ENCODE measurements at regions not wholly inside any gene's neighbourhood (a gene's known extent, or its start where the extent isn't known, plus 50 kb on each side); places are given as distances from the start of the nearest gene placed in this dataset.

DNA sequence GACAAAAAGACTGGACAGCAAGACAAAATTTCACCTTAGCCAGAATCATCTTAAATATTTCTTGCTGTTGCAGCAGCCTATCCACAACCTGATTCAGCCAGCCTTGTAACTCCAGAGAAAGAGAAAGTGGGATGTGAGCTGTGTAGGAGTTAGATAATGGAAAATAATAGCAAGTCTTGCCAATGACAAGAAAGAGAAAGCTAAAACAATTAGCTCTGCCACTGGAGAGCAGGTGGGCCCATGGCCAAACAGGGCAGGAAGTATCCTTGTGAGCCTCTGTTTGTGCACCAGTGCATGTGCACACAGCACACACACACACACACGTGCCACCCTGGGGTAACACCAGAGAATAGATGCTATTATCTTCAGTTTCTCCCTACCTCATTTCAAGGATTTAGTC, 106.0 kb upstream of the CCDC196 start:
- no peak for DNase-seq

DNA sequence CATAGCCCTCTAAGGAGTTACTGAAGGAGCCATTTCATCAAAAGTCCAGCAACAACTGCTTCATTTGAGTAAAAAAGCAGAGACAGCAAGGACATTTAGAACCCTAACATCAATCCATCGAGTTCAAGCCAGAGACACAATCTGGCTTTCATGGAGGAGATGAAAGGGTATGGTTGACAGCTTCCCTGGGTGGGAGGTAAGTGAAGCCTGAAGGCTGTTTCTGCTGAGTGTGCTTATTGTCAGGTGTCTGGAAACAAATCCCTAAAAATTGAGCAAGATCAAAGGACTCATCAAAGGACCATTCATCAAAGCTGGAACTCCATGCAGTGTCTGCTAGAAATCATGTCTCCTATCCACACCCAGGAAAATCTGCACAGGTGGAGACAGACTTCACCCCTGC, 104.4 kb upstream of the CCDC196 start:
- DNase-seq = no peak

DNA sequence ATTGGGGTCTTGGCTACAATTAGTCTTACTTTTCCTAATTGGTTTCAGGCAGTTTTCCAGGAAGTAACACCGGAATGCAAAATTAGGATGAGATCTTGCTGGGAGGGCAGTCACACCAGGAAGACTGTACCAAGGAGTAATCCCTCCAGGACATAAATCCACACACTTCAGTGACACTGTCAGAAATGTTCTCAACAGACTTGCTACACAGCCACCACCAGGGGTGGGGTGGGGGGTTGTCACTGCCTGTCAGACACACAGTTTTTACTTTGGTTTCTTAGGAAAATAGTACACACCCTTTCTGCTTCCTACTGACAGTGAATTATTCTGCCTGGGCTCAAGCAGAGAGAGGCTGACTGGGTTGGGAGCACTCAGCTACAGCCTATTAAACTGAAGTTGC, 102.9 kb upstream of the CCDC196 start:
- no peak for DNase-seq

DNA sequence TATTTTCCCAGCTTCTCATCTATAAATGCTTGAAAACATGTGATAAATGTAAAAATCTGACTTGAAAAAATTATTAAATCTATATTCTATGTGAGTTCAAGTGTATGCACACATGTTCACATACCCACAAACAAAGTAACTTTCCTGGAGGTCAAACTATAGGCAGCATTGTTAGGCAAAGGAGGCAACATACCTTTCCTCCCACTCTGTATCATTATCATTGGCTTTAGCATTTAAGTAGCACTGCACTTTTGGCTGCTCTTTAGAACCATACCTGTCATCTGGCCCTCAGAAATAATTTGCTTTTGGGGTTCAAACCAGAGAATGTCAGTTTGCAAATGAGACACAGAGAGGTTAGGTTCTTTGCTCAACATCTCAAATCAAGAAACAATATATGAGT, 102.4 kb upstream of the CCDC196 start:
- DNase-seq = no peak

DNA sequence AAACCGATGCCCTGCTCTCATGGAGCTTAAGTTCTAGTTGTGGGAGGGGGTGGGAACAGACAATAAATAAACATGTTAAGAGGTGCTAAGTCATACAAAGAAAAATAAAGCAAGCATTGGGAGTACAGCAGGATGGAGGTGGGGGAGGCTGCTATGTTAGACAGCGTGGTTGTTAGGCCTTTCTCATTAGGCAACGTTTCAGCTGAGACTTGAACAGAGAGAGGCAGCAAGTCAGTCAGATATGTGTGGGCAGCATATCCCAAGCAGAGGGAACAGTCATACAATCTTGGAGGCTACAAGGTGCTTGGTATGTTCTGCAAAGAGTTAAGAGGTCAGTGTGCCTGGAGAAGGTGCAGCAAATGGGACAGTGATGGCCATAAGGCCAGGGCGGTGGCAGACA, 97.7 kb upstream of the CCDC196 start:
- DNase-seq = no peak

DNA sequence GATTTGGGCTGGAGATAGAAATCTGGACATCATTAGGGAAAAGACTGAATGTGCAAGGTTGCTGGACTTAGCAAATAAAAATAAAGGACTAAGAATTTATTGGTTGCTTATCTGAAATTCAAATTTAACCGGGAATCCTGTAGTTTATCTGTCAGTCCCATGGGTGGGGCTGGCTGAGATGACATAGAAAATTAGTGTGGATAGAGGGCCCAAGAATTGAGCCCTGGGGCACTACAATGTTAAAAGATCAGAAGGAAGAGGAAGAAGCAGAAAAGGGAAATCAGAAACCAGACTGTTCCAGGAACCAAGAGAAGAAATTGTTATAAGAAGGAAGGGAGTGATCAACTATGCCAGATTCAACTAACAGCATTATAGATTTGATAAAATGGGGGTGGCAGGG, 96.7 kb upstream of the CCDC196 start:
- DNase-seq = no peak

DNA sequence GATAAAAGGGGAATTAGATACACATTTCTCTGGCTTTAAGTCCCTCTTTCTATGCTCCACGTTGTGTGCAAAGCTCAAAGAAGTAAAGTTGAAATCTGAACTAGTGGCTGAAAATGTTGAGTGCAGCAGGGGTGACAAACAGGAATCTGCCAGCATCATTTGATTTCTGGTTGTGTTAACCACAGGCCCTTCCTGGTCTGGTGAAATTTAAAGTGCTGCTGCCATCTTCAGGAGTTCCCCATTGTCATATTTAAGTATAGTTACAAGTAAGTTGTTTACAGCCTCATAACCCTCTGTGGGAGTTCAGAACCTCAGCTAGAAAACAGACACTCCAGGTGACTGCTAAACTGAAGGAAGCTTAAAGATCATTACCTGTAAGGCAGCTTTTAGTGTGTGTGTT, 90.9 kb upstream of the CCDC196 start:
- no peak for DNase-seq

DNA sequence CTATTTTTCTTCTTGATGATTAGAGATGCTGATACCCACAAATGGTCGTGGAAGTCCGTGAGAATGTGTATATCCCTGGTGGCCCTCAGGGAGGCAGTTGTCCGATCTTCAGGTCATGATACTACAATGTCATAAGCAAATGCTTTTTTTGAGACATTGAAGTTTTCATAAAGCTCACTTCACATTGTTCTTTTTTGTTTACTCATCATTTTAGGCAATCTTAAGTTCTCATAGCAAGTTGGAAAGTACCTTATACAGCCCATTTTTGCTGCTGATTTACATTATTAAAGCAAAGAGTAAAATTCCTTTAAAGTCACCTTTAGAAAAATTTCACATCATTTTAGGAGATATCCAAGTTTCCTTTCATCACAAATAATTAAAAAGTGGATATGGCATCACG, 90.0 kb upstream of the CCDC196 start:
- no peak for DNase-seq

DNA sequence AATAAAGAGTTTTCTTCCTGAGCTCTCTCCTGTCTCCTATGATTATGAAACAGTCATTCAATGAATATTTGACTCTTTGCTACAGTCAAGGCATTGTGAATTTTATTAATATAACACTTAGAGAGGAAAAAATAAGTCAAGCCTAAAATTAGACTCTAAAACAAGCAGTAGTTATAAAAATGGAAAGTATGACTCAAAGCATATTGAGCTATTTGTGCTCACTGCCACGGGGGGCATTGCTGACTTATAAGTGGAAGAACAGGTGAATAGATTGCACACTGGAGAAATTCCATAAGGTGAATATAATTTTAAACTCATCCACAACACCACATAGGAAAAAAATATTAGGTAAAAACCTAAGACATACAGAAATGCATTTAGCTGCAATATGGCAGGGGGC, 87.7 kb upstream of the CCDC196 start:
- DNase-seq = no peak

DNA sequence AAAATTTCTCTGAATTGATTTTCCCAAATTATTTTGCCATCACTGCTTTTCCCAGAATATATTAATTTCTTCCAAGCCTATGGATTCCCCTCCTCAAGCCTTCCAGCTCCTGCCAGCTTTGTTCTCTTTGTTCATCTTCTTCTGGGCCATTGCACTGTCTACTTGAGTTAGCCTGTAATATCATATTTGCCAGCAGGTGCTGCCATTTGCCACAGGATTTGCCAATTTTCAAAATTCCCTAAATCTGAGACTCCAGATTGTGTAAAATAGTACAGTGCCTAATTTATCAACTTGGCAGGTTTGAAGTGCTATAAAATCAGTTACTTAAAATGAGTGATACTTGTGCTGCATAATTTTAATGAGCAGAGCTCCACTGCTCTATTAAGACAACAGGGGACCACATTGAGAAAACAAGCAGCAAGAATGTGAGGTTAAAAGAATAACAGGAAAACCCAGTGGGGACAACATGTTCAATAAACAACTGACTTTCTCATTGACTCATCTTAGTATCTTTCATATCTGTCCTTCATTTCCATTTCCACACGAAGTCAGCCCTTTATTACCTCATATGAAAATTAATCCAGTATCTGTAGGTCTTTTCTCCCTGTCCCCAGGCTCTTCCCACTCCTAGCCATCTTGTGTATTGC, 84.6 kb upstream of the CCDC196 start:
- no peak for DNase-seq

DNA sequence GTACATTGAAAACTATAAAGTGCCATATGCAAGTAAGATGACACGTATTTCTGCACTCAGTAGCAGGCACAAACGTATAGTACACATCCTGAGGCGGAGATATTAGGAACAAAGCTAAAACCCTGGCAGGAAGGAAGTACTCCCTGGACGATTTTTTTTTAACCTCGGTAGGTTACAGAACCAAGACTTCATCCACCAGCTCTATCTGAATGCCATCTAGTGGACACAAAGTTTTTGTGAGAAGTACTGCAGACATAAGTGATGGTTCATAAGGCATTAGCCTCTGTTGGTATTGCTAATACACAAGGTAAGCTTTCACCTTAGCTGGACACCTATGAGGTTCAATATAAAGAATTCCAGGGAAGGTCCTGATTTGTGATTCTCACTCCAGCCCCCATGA, 83.0 kb upstream of the CCDC196 start:
- DNase-seq = no peak

DNA sequence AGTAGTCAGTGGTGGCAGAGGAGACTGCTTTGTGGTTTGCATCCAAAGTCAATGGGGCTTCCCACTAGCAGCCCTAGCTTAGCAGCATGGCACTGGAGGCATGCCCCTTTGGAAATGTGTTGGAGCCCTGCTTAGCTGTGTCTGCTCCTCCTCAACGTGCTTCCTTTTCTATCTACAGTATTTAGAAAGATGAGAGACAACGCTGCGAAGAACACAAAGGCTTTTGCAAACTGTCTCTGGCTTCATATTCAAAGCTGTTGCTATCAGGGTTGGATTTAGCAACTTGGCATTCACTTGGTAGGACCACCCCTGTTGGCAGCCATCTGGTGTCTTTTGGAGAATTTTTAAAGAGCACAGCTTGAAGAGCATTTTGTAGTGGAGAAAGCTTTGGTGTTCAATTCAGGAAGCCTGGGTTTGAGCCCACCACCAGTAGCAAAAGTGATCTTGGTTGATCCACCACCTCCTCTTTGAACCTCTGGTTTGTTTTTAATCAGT, 82.1 kb upstream of the CCDC196 start:
- DNase-seq = no peak

DNA sequence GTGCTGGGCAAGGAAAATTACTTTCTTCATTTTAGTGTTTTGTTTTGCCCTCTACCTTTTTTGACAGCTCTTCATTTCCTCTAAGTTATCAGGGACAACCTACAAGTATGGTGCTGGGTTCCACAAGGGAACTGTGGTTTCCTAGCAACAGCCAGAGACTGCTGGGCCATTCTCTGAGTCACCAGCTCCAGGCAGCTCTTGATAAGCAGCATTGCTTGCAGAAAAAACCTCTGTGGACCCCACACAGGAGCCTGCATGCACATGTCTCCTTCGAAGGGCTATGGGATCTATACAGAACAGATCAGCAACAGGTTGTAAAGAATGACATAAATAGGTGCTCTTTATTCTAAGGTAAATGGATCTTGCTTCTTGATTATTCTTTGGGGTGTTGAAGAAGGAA, 81.0 kb upstream of the CCDC196 start:
- DNase-seq = no peak

DNA sequence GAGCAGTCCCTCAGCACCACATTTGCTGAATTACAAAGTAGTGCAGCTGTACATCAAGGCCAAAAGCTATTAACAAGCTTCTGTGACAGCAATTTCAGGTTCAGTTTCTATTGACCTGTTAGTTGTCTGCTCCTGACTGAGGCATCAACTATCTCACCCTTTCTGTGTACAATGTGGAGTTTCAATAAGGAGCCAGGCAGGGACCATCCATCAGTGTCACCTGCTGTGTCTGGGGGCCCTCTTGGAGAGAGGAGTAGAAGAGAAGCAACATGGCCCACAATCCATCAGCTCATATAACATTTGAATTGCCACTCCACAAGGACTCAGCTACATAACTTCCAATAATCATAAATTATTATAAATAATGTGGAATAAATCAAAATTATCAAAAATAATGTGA, 72.3 kb upstream of the CCDC196 start:
- no peak for DNase-seq

DNA sequence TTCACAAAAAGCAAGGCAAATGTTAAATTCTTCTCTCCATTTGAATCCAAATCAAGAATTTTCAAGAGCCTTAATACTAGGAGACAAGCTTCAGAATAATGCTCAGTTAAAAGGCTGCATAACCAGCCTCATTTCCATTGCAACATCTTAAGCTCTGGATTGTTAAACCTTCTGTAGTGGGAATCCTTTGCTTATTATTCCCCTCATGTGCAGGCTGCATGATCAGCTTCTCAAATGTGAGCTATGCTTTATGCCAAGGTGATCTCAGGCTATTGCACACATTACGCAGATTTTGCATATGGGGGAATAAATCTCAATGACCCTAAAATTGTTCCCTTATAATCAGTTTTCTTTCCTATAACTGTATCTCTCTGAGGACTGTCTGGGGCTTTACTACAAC, 71.7 kb upstream of the CCDC196 start:
- DNase-seq = no peak

DNA sequence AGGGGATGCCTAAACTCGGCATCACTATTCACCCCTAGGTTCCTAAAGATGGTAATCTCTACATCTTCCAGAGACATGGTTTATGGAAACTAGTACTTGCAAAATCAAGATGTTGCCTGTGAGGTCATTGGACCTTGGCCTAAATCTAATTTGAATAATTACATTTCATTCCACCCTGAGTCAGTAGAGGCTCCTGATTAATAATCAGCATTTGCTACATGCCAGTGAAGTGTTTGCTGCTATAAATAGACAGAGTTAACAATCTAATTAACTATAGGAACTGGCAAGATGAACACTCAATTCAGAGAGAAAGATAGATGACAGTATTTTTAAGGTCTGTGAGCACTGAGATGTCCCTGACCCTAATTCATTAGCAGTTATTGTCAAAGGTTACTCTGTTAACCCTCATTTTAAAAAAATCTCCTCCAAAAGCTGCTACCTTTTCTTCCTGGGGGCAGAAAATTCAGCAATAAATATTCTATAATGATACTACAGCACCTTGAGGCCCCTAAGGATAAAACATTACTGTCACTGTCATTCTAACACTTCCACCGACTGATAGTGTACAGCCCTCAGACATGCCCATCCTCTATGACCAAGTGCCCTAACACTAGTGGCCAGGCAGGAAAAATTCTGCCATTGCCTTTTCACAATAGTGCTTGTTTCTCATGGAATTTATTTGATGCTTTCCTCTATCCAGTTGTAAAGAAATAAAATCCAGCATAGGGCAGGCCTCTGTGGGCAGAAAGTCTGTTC, 65.7 kb upstream of the CCDC196 start:
- no peak for DNase-seq

DNA sequence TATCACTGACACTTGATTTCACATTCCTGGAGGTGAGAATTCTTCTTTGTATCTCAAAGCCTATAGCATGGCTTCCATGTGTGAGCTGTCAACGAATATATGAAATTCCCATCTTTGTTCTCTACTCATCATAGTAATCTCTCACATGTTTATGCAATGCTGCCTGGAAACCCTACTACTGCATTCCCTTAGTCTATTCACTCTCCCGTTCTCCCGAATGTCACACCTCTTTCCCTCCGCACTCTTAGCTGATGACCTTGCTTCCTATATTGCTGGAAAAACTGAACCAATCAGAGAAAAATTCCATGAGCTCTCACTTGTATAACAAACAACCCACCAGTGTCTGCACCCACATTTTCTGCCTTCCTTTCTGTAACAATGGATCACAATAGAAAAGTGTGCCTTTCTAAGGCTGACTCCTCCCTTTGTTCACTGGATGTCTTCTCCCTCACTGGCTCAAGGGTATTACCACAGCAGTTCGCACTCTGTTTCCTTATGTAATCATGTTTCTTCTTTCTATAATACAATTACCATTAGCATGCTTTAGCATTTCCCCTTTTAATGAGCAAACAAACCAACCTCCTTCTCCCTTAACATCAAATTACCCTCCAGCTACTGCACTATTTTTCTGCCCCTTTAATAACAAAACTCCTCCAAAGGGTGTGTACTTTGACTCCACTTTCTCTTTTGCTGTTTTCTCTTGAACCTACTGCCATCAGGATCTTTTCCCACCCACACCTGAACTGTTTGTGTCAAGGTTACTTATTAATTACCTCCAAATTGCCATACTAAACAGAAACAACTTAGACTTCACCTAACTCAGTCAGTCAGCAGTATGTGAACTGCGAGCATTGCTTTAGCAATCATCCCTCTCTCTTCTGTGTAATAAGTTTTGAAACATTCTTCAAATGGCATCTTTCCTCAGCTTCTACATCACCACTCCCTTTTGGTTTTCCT, 63.9 kb upstream of the CCDC196 start:
- DNase-seq = no peak

DNA sequence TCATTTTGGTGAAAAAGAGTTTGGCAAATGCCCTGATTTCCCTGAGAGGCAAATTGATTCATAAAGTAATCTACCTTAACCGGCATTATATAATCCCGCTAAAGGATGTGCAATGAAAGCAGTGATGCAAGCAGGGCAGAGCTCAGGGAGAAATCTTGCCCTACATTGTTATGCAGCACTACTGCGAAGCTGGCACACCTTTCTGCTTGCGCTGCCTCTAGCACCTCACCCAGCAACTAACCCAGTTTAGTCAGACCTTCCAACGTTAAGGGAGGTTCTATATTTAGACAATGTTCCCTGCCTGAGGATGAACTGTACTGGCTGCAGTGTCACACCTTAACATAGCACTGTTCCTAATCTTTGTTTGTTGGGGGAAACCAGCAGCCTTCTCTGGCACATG, 60.8 kb upstream of the CCDC196 start:
- no peak for DNase-seq

DNA sequence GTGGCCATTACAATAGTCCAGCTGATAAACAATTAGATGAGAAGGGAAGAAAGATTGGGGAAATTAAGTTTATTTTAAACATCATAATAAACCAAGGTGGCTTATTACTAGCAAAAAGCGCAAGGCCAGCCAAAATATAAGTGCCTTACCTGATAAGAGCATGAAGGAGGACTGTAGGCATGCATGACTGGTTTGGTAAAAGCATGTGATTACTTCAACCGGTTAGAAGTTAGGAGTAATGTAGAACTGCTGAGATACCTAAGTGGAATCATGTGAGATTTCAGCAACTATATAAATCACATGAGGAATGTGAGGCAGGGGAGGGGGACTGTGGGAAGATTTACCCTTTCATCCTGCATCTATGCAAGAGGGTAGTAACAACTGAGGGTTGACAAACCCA, 59.7 kb upstream of the CCDC196 start:
- no peak for DNase-seq

DNA sequence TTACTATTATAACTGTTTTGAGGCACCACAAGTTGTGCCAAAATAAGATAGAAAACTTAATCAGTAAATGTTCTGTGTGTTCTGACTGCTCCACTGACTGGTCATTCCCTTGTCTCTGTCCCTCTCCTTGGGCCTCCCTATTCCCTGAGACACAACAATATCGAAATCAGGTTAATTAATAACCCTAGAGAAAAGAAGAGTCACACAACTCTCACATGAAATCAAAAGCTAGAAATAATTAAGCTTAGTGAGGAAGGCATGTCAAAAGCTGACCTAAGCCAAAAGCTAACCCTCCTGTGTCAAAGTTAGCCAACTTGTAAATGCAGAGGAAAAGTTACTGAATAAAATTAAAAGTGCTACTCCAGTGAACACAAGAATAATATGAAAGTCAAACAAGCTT, 53.8 kb upstream of the CCDC196 start:
- DNase-seq = no peak

DNA sequence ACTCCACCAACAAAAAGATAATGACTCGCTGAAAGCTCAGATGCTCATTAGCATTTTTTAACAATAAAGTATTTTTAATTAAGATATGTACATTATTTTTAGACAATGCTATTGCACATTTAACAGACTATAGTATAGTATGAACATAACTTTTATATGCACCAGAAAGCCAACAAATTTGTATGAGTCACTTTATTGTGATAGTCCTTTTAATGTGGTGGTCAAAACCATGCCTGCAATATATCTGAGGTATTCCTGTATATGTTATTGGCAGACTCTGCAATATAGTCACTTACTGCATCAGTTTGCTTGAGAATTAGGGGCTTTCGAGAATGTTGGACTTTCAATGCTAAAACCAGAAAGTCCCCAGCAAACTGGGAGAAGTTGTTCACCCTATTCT, 51.7 kb upstream of the CCDC196 start:
- DNase-seq = no peak

DNA sequence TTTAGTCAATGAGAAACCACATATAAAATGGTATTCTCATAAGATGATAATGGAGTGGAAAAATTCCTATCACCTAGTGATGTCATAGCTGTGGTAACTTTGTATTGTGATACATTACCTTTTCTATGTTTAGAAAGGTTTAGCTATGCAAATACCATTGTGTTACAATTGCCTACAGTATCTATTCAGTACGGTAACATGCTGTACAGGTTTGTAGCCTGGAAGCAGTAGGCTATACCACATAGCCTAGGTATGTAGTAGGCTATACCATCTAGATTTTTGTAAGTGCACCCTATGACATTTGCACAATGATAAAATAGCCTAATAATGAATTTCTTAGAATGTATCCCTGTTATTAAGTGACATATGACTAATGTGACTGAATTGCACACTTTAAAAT, 50.5 kb upstream of the CCDC196 start:
- no peak for DNase-seq
